ENCODE measurements at regions not wholly inside any gene's neighbourhood (a gene's known extent, or its start where the extent isn't known, plus 50 kb on each side); places are given as distances from the start of the nearest gene placed in this dataset.

GRCh38 chr2:60262178-60262577, 291.3 kb downstream of the BCL11A start:
- Histone ChIP-seq H3K36me3 (no peaks in the 10 kb centered on the region), H3K4me3 (no peak overlapping the region), H3K9me3 (ENCODE audit: low read depth) (no peaks in the 10 kb centered on the region), H3K27ac (no peak overlapping the region), H3K27me3 (no peaks in the 10 kb centered on the region), H3K4me1 (ENCODE audit: low read depth) (no peaks in the 10 kb centered on the region)
- TF ChIP-seq, protein P1, sequence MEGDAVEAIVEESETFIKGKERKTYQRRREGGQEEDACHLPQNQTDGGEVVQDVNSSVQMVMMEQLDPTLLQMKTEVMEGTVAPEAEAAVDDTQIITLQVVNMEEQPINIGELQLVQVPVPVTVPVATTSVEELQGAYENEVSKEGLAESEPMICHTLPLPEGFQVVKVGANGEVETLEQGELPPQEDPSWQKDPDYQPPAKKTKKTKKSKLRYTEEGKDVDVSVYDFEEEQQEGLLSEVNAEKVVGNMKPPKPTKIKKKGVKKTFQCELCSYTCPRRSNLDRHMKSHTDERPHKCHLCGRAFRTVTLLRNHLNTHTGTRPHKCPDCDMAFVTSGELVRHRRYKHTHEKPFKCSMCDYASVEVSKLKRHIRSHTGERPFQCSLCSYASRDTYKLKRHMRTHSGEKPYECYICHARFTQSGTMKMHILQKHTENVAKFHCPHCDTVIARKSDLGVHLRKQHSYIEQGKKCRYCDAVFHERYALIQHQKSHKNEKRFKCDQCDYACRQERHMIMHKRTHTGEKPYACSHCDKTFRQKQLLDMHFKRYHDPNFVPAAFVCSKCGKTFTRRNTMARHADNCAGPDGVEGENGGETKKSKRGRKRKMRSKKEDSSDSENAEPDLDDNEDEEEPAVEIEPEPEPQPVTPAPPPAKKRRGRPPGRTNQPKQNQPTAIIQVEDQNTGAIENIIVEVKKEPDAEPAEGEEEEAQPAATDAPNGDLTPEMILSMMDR (IDR thresholded peaks at IDR 0.05; ENCODE audit: low read depth, low read length), result no peak
- no peak for DNase-seq (ENCODE audit: low read depth in 1 of 2, low spot score in 1 of 2)

- TF ChIP-seq, protein P1 (IDR thresholded peaks at IDR 0.05; ENCODE audit: low read depth, low read length), result no peak
- Histone ChIP-seq H3K27me3 (no peaks in the 10 kb centered on the region), H3K4me1 (ENCODE audit: low read depth) (no peaks in the 10 kb centered on the region), H3K27ac (no peak overlapping the region), H3K4me3 (no peak overlapping the region), H3K9me3 (ENCODE audit: low read depth) (no peaks in the 10 kb centered on the region), H3K36me3 (no peaks in the 10 kb centered on the region)
- DNase-seq (ENCODE audit: low read depth in 1 of 2, low spot score in 1 of 2), result no peak
These were observed 292.7 kb downstream of the BCL11A start for GRCh38 chr2:60260639-60261296.

GRCh38 chr2:60259781-60260180, 293.7 kb downstream of the BCL11A start:
- H3K27me3 ChIP-seq, result no peaks in the 10 kb centered on the region

DNA sequence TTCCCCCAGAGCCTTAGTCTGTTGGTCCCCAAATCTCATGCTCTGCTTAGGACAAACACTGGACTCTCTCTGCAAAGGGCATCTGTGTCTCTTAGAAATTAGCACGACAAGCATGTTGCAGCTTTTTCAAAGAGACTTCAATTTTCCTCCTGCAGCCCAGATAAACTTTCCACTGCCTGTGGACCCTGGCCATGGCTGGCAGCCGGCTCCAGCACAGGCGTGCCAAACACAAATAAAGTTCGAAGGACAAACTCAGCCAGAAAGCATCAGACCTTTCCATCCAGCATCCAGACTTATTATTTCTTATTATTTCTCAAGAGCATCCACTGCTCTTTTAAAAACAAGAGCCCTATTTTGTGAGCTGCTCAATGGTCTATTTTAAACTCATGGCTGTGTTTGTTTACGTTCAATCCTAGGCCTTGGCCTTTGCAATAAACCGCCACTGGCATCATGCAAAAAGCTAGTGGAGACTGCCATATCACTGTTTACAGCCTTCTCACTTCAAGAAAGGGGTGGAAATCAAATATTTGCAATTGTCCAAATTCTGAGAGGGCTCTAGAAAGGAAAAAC, 300.8 kb downstream of the BCL11A start:
- no peaks in the 10 kb centered on the region for H3K36me3 ChIP-seq
- no peaks in the 10 kb centered on the region for H3K9me3 ChIP-seq (ENCODE audit: low read depth)
- no peaks in the 10 kb centered on the region for H3K27me3 ChIP-seq
- H3K4me3 ChIP-seq, result no peak overlapping the region
- H3K27ac ChIP-seq, result no peak overlapping the region
- H3K4me1 ChIP-seq (ENCODE audit: low read depth), result no peaks in the 10 kb centered on the region
- TF ChIP-seq, protein P1 (IDR thresholded peaks at IDR 0.05; ENCODE audit: low read depth, low read length), result no peak
- DNase-seq (ENCODE audit: low read depth in 1 of 2, low spot score in 1 of 2), result no peak

More at GRCh38 chr2:60259781-60260180, 293.7 kb downstream of the BCL11A start:
- Histone ChIP-seq H3K4me3 (no peak overlapping the region), H3K4me1 (ENCODE audit: low read depth) (no peaks in the 10 kb centered on the region), H3K9me3 (ENCODE audit: low read depth) (no peaks in the 10 kb centered on the region), H3K27ac (no peak overlapping the region), H3K36me3 (no peaks in the 10 kb centered on the region)
- TF ChIP-seq, protein P1 (IDR thresholded peaks at IDR 0.05; ENCODE audit: low read depth, low read length), result no peak
- DNase-seq (ENCODE audit: low read depth in 1 of 2, low spot score in 1 of 2), result no peak

DNA sequence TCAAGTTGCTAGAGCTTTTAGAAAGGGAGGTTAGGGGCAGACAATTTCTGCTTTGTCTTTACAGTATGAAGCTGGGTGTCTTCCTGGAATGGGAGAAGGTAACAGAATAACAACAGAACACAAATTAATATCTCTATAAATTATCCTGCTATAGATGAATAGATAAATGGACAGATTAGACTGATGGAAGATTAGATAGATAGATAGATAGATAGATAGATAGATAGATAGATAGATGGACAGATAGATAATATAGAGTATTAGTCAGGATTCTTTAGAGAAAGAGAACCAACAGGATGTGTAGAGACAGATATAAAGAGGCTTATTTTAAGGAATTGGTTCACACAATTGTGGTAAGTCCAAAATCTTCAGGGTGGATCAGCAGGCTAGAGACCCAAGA, 302.2 kb downstream of the BCL11A start:
- TF ChIP-seq, protein P1 (IDR thresholded peaks at IDR 0.05; ENCODE audit: low read depth, low read length), result no peak
- Histone ChIP-seq H3K9me3 (ENCODE audit: low read depth) (no peaks in the 10 kb centered on the region), H3K4me3 (no peak overlapping the region), H3K4me1 (ENCODE audit: low read depth) (no peaks in the 10 kb centered on the region), H3K27ac (no peak overlapping the region), H3K27me3 (no peaks in the 10 kb centered on the region), H3K36me3 (no peaks in the 10 kb centered on the region)
- no peak for DNase-seq (ENCODE audit: low read depth in 1 of 2, low spot score in 1 of 2)
